Left renal cortex interstitium (tissue), 4 donors: ENCODE measurements at regions not wholly inside any gene's neighbourhood (a gene's known extent, or its start where the extent isn't known, plus 50 kb on each side); places are given as distances from the start of the nearest gene placed in this dataset.

Source experiments
- DNase-seq, 4 donors: peaks; one replicate each; pipeline ENCODE4 v3.0.0-alpha.2; 2013; ENCODE audit warnings: low read depth in 4 of 4, low spot score in 2 of 4, missing footprints in 1 of 4

GRCh38 chr1:224846119-224846907 is 83.2 kb upstream of the DNAH14 start:
- DNase-seq, result no peak

DNA sequence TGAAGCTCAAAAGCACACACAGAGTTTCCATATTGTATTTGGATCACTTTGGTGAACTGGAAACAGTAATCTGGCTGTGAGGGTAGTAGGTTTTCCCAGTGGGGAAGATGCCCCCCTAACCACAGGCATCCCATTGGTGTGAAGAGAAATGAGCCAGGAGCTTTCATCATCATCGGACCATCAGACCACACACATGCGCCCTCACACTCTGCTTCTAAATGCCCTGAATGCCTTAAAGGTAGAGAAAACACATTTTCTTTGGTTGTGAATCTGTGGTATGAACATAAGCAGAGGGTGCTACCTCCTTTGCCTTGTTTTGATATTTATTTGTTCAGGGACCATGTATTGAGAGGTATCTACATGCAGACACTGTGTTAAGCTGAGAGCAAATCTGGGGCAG is 79.0 kb upstream of the DNAH14 start:
- no peak for DNase-seq

- no peak for DNase-seq
These were observed 78.1 kb upstream of the DNAH14 start for GRCh38 chr1:224851210-224851847.

DNA sequence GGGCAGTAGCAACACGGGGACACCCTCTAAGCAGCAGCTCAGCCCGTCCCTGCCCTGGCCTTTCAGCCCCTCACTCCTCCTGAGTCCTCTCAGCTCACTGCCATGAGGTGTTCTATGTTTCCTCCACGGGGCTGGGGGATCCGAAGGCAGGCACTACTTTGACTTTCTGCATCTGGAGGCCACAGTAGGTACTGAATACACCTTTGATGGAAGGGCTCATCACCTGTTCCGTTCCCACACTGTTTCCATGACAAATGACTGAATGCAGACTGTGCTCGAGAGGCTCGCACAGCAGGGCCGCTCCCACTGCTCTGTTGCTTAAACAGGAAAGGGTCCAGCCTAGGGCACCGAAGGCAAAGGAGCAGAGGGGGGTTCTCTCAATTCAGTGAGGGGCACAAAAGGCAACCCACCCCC is 77.6 kb upstream of the DNAH14 start:
- no peak for DNase-seq

DNA sequence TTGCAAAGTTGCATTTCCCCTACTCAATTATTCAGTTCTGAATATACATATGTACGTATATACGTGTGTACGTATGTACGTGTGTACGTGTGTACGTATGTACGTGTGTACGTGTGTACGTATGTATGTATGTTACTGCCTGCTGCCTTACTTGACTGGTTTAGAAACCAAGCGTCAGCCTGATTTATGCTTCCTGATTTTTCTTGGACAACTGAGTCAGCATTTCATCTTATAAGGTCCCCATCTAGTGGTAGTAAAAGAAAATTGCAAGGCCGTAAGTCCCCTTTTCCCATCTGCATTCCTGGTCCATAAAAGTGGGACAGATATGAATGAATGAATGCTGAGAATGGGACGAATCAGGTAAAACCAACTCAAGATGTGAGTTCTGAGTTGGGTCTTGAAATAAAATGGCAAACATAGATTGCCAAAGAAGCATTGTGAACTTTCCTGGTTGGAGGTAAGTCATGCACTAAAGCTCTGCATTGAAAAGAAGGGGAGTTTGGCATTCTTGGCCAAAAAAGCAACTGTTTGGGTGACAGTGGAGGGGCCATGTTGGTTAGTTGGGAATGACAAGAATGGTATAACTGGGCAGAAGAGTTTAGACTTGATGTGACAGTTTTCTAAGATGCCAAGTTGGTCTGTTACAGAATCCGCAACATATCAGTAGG is 76.4 kb upstream of the DNAH14 start:
- DNase-seq, result peak in 2 of 4 donors; percentile 22 to 44

DNA sequence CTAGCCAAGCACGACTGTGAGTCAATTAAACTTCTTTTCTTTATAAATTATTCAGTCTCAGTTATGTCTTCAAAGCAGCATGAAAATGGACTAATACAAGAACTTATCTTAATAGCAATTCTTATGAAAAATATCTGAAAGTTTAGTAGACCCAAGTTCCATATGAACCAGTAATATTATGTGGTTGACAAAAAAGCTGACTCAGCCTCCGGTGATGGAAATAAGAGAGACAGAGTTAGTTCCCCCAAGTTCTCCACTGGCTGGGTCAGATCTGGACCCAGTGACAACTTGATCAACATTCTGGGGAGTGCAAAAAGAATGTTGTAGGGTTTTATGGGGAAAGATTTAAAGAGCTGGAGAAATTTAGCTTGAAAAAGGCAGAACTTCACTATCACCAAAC is 72.5 kb upstream of the DNAH14 start:
- no peak for DNase-seq

GRCh38 chr1:224859651-224860050 is 69.8 kb upstream of the DNAH14 start:
- DNase-seq, result no peak

DNA sequence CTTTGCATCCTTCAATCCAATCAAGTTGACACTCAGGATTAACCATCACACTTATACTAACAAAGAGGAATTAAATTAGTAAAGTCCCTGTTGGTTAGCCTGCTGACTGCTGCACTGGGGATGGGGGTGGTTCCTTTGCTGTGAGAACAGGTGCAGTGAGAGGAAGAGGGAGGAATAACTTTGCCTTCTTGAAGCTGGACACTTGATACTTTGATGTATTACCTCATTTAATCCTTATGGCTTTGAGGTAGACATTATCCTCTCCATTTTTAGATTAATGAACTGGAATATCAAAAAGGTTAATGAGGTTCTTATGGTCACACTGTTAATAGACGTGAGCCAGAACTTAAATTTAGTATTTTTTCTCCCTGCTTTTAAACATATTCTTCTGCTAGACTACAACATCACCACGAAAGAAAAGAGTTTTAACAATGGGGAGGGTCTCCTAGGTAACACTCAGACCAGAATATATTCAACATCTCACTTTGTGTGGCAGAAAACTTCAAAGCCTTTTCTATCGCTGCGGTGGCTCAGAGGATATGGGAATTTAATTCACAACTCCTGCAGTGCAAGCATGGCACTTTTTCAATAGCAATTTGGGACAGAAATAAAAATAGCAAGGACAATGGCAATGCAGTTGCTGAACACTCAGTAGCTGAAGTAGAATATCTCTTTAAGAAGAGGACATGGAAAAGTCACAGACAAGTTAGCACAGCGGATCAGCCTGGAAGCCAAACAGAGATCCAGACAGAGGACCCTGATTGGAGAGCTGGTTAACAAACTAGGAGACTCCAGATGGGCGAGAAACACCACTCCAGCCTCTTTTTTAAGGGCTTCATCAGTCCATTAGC is 68.8 kb upstream of the DNAH14 start:
- no peak for DNase-seq

GRCh38 chr1:224861339-224861716 is 68.1 kb upstream of the DNAH14 start:
- DNase-seq, result no peak

- no peak for DNase-seq
These were observed 66.0 kb upstream of the DNAH14 start for GRCh38 chr1:224863486-224863885.

- no peak for DNase-seq
These were observed 65.5 kb upstream of the DNAH14 start for GRCh38 chr1:224864006-224864405.

DNA sequence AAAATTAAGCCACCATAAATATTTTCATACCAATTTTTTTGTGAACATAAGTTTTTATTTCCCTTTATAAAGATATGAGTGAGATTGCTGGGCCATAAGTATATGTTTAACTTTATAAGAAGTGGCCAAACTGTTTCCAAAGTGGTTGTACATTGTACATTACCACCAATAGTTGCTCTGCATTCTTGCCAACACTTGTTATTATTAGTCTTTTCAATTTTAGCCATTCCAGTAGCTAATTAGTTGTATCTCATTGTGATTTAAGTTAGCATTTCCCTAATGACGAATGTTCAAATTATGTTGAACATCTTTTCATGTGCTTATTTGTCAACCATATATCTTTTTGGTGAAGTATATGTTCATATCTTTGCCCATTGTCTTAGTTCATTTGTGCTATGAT is 64.0 kb upstream of the DNAH14 start:
- no peak for DNase-seq

DNA sequence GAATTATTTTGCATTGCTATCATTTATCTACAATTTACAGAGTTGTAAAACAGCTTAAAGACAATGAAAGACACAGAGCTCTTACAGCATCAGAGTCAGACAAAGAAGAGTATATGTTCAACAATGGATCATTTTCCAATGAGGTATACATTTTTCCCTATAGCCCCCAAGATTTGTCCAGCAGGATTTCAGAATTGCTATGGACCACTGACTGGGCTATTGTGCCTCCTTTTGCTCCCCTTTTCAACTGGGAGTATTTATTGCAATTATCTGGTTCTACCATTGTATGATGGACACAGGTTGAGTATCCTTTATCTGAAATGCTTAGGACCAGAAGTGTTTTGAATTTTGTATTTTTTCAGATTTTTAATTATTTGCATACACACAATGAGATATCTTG is 62.5 kb upstream of the DNAH14 start:
- no peak for DNase-seq

- no peak for DNase-seq
These were observed 61.8 kb upstream of the DNAH14 start for GRCh38 chr1:224867715-224868114.

GRCh38 chr1:224872832-224873433 is 56.5 kb upstream of the DNAH14 start:
- DNase-seq, result no peak

DNA sequence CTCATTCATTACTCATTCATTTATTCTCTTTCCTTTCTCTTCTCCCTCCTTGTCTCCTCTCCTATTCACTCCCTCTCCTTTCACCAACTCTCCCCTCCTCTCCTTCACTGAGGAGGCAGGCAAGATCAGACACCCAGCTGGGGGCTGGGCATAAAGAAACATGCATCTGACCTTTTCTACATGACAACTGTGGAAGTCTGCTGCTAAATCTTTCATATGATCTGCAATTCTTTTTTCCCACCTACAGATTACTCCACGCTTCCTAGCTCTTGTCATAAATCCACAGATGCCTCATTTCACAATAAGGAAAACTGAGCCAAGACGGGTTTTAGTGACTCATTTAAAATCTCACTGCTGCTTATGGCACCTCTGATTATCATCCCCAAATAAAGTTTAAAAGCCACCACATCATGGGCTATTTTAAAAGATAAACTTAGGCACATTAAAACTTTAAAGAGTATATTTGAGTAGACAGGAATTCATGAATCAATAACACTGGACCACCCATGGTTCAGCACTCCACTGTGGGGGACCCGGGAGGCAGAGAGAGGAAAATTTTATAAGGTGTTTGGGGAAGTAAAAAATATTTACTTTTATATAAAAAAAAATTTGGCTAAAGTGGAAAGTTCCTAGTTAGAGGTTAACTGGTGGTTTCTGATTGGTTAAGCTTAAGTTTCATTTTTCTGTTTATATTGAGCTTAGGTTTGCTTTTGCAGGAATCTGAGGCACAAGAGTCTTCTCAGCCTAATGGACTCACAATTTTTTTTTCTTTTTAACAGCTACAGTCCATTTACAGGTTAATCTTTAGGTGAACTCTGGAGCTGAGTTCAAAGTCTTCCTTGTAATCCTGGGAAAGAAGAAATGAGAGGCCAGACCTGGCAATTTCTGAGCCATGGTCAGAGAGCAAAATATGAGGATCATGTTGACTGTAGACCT is 55.8 kb upstream of the DNAH14 start:
- DNase-seq, result no peak

DNA sequence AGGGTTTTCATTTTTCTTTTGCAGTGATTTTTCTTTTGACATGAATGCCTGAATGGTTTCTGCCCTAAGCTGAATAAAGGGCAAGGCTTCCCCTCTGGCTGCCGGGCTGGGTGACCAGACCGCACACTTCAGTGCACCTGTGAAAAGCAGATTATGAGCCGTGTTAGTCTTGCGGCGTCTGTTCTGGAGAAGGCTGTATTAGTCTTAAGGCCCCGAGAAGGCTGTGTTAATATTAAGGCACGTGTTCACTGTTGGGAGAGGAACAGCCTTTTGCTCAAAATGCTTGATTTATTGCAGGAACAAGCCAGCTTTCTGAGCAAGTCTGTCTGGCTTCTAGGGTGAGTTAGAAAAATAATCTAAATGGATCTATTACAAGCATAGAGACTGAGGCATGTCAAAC is 54.7 kb upstream of the DNAH14 start:
- DNase-seq, result no peak

GRCh38 chr1:224879162-224879803 is 50.2 kb upstream of the DNAH14 start:
- no peak for DNase-seq
